GM21576 (cell line): ENCODE measurements at regions not wholly inside any gene's neighbourhood (a gene's known extent, or its start where the extent isn't known, plus 50 kb on each side); places are given as distances from the start of the nearest gene placed in this dataset.

Source experiments
- ATAC-seq: cut with Tn5 transposase; IDR thresholded peaks from one replicate; pipeline ENCODE4 v1.9.1; 2021; ENCODE audit warnings: mild to moderate bottlenecking, moderate library complexity; ENCODE audit not compliant: unreplicated experiment

DNA sequence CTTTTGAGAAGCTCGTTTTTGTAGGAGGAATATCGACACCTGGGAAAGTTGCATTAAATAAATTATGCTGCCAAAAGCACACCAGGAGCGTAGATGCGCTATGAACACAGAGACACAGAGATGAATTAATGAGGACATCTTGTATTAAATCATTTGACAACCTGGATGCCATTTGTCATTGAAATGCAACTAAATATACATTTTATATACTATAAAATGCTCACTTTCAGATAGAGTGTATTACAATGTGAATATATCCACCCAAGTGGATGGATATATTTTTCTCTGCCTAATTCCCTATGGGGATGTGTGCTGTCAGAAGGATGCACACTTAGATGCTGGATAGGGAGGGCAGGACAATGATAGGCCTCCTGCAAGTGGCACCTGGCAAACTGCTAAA, 426.2 kb downstream of the RIT2 start:
- no peak for ATAC-seq
